GM19328 (cell line): ENCODE measurements at regions not wholly inside any gene's neighbourhood (a gene's known extent, or its start where the extent isn't known, plus 50 kb on each side); places are given as distances from the start of the nearest gene placed in this dataset.
"Not testable (repeated sequence)": the region's sequence is repeated elsewhere in the genome, so short reads cannot be mapped to it uniquely, and the experiment has no call there.

ENCODE experiments used
- ATAC-seq: cut with Tn5 transposase; IDR thresholded peaks from one replicate; pipeline ENCODE4 v1.9.1; 2021; ENCODE audit warnings: mild to moderate bottlenecking, moderate library complexity; ENCODE audit not compliant: unreplicated experiment

- ATAC-seq, result no peak
These were observed 552.9 kb upstream of the PABPC4L start for GRCh38 chr4:134754301-134755019.

DNA sequence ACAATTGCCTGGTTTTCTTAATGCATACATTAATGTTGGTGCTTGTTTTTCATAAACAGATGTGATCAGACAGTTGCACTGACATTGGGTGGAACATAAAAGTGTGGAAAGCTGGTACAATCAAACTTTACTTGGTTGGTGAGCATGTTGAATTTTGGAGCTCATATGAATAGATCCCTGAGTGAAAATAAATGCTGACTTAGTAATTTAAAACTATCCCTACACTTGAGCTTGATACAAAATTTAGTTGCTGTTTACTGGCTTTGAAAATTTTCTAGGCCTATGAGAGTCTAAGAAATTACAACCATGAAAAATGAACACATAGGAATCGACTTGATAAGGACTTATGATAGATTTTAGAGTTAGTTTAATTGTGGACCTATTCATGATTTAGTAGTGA is 551.8 kb upstream of the PABPC4L start:
- no peak for ATAC-seq

- no peak for ATAC-seq
These were observed 545.7 kb upstream of the PABPC4L start for GRCh38 chr4:134747108-134747805.

DNA sequence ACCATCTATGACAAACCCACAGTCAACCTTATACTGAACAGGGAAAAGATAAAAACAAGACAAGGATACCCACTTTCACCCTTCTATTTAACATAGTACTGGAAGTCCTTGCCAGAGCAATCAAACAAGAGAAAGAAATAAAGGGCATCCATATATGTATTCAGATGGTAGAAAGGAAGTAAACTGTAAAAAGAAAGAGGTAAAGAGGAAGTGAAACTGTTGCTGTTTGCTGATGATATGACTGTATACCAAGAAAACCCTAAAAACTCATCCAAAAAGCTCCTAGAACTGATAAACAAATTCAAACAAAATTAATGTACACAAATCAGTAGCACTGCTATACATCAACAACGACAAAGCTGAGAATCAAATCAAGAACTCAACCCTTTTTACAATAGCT is 538.7 kb upstream of the PABPC4L start:
- ATAC-seq, result no peak

DNA sequence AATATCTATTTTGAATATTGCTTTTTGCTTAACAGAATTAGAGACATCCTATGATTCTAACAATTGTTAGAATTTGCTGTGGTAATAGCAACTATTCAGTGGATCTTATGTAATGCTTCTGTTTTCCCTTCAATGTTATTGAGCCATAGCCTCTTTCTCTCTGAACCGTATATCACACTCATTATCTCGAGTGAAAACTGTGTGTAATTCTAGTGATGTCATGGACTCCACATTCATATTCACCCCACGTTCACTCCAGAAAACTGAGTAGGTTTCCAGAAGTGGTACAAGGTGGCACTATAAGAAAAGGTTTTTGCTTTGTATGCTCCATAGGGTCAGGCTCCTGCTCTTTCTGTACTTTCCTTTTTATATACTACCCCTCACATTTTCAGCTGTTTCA is 534.3 kb upstream of the PABPC4L start:
- ATAC-seq, result no peak

DNA sequence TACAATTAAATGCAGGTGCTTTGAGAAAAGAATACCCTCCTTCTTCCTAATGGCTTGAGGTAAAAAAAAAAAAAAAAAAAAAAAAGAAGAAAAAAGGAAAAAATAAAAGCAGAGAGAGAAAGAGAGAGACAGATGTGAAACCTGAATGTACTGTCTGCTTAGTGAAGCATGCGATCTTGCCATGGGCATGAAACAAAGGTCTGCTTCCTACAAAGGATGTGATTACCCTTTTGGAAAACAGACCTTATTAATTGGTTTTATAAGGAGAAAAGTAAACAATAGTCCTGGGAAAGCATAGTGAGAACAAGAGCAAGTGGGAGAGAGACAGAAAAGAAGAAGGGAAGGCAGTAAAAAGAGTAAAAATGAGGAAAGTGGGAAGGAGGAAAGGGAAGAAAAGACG is 526.1 kb upstream of the PABPC4L start:
- ATAC-seq, result no peak

DNA sequence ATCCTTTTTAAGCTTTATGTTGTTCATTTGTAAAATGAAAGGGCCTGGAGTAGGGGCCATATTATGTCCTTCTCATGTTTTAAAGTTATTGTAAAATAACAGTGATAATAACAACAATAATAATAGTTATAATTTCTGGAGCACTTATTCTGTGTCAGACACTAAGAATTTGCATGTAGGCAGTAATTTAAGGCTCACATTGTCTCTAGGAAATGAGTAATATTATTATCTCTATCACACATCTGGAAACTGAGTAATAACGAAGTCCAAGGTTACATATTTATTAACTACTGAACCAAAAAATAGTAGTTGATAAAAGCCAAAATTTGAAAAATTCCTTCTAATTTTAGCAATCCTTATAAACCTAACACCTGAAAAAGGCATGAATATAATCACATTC is 520.7 kb upstream of the PABPC4L start:
- ATAC-seq, result no peak

DNA sequence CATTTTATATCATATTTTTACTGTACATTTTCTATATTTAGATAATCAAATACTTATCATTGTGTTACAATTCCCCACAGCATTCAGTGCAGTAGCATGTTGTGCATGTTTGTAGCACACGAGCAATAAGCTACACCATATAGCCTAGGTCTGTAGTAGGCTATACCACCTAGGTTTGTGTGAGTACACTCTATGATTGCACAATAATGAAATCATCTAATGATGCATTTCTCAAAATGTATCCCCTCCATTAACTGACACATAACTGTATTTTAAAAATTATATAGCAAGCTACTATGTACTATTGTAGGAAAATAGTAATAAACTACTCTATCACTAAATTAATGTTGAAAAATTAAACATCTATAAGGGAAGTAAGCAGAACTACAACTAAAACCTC is 518.4 kb upstream of the PABPC4L start:
- ATAC-seq, result no peak

- ATAC-seq, result no peak
These were observed 507.0 kb upstream of the PABPC4L start for GRCh38 chr4:134708616-134709015.

- no peak for ATAC-seq
These were observed 506.4 kb upstream of the PABPC4L start for GRCh38 chr4:134708026-134708425.

DNA sequence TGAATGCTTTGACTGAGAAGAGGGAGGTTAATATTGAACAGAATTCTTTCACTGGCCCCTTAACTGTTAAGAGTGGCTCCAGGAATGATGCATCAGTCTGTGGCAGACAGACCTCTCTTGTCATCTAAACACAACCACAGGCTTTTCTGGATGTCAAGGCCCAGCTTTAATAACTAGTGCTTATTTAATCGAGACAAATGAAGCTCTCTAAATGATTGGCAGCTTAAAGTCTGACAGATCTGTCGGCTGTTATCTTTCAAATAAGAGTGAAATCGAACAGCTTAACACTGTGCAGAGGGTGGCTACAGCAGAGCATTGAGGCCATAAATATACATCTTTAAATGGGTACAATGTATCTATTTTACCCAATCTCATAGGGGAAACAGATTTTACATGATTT is 500.8 kb upstream of the PABPC4L start:
- no peak for ATAC-seq

DNA sequence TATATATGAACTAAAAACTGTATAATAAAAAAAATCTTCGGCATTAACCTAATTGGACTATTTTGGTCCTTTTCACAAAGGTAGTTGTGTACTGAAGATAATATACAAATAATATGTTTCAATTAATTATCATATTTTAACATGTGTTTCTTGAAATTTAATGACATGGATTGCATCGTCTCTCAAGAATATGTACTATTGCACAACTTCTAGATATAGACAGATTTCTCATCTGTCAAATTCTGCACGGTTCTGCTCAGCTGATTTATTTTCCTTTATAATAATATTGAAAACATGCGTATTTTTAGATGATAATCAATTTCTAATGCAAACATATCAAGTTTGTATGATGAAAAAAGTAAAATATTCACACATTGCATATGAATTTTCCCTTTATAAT is 498.7 kb upstream of the PABPC4L start:
- ATAC-seq, result no peak

- not testable (repeated sequence) for ATAC-seq
These were observed 497.2 kb upstream of the PABPC4L start for GRCh38 chr4:134698831-134699230.

DNA sequence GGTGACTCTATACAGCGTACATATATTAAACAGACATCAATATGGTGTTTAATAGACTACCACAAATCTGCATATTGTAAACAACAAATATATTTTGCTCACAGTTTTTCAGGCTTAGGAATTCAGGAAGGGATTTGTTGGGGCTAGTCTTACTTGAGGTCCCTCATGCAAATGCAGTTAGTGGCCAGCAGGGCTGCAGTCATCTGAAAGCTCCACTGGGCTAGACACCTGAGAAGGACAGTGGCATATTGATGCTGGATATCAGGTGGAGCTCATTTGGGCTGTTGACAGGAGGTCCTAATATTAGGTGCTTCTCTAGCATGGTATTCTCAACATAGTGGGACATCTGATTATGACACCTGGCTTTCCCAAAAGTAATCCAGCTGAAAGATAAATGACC is 493.8 kb upstream of the PABPC4L start:
- ATAC-seq, result no peak

DNA sequence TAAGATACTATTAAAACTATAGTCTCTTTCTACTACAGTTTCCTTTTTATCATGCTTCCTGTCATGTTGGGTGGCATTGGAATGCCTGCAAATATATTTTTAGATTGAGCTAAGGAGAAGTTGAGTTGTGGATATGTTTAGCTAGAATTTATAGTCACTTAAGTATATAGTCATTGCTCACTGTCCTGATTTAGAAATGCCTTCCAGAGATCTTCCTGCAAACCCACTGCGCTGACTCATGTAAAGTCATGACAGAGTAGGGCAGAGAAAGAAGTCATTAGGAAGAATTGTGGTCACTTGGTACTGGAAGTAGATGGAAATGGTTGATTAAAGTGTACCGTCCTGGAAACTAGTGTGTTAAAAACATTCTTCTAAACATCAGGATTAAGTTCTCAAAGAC is 490.3 kb upstream of the PABPC4L start:
- no peak for ATAC-seq

DNA sequence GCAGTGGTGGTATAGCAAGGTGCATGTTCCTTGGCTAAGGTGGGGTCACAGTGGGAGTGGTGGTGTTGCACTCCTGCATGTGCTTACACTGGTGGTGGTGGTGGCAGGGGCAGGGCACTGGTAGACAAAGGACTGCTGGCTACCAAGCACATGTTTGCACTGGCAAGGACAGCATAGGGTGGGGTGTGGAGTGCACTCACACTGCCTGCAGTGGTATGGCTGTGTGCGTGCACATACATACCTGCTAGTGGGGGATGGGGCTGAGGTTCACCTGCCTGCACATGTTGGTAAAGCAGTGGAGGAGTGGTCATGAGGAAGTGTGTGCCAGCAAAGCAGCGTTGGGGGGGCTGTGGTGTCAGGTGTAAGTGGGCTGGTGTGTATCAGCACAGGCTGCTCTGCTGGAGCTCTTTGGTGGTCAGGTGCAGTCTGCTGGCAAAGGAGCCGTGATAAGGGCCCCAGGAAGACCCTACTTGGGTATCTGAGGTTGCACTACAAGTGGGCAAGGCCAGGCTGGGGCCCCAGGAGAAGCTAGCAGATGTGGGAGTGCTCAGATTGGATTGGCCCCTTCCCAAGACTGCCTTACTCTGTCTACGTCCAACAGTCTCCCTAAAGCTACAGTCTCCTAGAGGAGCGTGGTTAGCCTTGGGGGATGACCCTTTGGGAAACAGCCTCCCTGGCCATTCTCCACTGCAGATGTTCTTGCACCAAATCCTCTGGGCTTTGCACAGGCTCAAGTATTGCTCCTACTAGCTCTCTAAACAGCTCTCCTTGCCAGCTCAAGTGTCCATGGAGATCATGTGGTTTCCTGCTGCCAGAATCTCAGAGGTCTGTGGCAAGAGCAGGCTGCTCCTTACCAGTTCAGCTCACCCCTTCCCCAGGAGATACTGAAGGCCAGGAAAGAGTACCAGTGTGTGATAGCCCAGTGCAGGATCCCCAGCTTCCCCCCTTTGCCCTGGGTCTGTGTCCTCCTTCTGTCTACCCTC is 486.3 kb upstream of the PABPC4L start:
- no peak for ATAC-seq

DNA sequence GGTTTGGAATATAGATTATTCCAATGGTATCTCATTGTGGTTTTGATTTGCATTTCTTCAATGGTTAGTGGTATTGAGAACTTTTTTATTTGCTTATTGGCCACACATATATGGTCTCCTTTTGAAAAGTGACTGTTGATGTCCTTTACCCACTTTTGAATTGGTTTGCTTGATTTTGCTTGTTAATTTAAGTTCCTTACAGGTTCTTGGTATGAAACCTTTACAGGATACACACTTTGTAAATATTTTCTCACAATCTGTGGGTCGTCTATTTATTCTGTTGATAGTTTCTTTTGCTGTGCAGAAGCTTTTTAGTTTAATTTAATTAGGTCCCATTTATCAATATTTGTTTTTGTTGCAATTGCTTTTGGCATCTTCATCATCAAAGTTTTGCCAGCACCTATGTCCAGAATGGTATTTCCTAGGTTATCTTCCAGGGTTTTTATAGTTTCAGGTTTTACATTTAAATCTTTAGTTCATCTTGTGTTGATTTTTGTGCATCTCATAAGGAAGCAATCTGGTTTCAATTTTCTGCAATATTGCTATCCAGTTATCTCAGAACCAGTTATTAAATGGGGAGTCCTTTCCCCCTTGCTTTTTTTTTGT is 475.7 kb upstream of the PABPC4L start:
- ATAC-seq, result no peak

GRCh38 chr4:134668237-134668636 is 466.6 kb upstream of the PABPC4L start:
- ATAC-seq, result no peak

DNA sequence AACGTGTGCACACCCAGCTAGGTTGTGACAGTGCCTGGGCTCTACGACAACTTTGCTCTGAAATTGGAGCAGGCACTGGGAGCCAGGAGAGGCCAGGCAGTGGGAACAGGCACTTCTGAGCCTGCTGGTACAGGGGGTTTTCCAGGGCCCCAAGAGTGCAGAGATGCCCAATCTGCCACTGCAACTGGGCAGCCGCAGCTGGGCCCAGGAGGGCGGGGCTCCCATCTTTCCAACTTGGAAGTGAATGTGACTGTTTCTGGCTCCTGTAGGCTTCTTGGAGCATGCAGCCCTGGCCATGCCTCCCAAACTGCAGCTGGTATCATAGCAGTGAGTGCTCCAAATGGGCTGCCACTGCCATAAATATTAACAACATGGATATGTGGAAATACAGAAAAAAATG is 465.1 kb upstream of the PABPC4L start:
- no peak for ATAC-seq

GRCh38 chr4:134665429-134665828 is 463.8 kb upstream of the PABPC4L start:
- no peak for ATAC-seq

- no peak for ATAC-seq
These were observed 462.2 kb upstream of the PABPC4L start for GRCh38 chr4:134663742-134664141.
